HG03025 (cell line): ENCODE measurements at regions not wholly inside any gene's neighbourhood (a gene's known extent, or its start where the extent isn't known, plus 50 kb on each side); places are given as distances from the start of the nearest gene placed in this dataset.

Experiments
- ATAC-seq: cut with Tn5 transposase; IDR thresholded peaks from one replicate; pipeline ENCODE4 v1.9.1; 2021; ENCODE audit warnings: mild to moderate bottlenecking, moderate library complexity; ENCODE audit not compliant: unreplicated experiment, low FRiP score

DNA sequence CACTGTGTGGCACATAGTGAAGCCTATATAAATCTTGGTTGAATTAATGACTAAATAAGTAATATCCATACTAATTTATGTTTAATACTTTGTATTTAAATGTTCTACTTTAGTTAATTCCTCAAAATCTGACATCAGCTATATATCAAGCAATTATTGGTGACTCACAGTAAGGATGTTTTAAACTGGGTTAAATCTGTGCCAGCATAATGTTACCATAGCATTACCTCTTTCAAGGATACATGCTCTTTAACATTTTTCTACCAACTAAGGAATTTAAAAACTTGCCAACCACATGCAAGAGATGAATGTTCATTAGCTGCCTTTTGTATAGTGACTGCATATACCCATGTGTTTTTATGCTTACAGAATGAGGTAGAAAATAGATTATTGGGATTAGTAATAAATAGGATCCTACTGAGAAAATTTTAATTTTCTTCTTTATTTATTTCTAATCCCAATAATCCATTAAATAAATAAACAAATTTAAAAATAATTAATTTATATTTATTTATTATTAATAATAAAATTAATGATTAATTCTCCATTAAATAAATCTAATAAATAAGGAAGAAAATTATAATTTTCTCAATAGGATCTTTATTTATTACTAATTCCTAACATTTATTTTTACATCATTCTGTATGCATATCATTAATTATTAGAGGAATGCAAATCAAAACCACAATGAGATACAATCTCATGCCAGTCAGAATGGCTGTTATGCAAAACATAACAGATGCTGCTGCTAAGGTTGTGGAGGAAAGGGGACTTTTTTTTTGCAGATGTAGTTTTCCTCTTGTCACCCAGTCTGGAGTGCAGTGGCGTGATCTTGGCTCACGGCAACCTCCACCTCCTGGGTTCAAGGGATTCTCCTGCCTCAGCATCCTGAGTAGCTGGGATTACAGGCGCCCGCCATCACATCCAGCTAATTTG lies 410.7 kb upstream of the DSEL start:
- ATAC-seq: no peak

DNA sequence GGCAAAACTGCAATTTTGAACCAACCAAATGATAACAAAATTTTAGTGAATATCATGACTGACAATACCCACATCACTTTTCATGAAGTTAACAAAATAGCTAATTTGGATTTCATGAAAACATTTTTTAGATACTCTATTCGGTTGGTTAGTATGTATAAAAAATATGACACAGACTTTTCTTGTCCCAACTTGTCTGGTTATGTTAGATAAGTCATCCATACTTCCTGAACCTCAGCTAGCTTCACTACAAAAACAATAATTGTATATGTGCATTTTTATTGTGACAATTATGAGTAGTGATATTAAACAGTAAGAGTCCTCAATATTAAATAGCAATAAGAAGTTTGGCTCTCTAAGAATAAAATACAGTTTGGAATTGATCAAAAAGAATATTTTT lies 408.1 kb upstream of the DSEL start:
- no peak for ATAC-seq

DNA sequence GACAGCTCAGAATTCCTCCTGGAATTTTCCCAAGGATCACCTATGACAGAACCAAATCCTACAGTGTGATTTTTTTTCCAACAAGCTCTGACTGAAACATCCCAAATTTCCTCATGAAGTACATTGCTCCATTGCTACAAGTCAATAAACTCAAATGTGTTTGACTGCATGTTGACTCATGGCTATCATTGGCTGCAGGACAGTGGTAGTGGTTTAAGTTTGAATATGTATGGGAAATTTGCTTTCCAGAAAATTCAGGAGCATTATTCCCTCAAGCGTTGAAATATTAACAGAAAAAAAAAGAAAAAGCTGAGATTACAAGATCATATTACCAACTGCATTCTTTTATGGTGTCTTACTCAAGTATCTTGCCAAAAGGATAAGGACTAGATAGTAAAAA lies 402.8 kb upstream of the DSEL start:
- ATAC-seq: no peak

DNA sequence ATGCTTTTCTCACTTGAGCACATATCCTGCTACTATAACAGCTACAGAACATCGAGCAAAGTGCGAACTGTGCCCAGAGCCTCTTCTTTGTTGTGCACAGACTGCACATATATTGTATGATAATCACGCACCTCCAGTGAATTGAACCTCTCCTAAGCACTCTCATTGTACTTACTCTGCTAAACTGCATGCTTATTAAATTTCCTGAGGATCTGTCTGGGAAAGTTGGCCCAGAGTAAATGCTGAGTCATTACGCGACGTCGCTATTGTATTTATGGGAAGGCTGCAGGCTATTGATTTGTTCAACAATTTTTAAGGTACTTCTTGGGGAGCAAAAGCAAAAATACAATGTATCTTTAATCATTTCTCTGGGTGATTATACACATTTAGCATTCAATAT lies 399.6 kb upstream of the DSEL start:
- no peak for ATAC-seq

DNA sequence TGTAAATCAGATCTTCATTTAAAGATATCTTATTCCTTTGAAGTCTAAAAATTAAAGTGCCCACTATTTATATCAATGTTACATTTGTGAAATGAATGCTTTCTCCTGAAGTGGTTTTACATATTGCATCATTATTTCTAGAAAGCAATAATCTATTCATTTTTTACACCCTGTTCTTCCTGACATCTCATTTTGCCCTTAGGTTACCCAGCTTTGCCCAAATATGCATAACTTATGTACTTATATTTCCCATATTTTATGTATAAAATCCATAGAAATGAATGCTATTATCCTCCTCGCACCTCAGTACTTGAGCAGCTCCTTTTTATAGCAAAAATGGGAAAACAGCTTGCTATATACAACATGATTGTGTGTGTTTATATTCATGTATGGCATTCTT lies 396.5 kb upstream of the DSEL start:
- no peak for ATAC-seq

DNA sequence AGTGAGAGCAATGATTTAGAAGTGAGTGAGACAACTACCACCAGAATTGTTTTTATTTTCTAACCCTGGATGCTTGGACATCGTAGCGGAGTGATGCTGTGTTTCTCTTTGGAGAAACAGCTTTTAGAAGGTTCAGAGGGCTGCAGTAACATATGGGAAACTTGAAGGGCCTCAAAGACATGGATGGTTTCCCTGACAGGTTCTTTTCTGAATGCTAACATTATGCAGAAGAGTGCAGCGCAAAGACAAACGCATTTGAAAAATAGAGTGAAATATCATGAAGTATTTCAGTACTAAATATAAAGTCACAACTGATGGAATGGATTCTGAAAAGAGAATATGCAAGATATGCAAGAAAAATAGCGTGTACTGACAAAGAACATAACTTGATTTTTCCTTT lies 385.1 kb upstream of the DSEL start:
- no peak for ATAC-seq

DNA sequence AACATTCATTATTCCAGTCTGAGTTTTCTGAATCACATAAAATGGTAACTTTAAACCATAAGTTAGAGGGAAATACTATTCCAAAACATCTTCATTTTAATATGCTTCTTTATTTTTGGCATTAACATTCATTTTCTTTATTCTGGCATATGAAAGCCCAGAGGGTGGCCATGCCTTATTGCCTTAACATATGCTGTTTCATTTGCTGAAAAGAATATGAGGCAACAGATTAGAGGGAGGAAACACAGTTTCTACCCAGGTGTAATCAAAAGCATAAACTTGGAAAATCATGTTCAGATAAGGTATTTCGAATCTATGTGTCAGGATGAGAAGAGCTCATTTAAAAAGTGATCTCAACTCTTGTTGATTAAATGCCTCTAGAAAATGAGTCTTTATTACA lies 379.9 kb upstream of the DSEL start:
- ATAC-seq: no peak

DNA sequence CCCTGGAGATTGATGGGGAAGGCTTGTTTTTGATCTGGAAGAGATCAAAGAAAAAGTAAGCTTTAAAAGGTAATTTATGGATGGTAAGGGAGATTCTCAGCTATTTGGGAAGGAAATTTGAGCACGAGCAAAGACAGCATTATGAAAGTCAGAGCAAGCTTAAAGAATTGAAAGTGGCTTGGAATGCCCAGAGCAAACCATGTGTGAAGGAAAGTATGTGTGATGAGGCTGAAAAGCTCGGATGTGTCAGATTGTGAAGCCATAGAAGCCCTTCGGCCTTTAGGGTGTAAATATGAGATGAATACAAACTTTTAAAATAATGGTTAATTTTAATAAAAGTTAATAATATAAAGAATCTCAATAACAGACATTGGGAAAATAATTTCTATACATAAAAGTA lies 377.4 kb upstream of the DSEL start:
- no peak for ATAC-seq

DNA sequence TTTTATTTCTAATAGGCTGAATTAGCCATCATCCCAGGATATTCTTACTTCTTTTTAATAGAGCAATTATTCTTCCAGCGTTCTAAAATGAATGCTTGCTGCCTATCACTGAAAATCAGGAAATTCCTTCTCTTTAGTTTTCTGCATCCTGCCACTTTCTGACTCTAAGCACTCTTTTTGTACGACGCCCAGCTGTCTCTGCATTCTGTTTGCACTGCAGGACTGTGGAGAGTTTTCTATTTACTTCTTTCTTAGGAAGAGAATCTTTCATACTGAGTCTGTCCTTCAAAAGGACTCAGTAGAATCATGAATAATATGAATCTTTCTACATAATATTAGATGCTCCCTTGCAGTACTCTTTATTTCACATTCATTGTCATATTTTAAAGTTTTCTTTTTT lies 360.4 kb upstream of the DSEL start:
- ATAC-seq: no peak

DNA sequence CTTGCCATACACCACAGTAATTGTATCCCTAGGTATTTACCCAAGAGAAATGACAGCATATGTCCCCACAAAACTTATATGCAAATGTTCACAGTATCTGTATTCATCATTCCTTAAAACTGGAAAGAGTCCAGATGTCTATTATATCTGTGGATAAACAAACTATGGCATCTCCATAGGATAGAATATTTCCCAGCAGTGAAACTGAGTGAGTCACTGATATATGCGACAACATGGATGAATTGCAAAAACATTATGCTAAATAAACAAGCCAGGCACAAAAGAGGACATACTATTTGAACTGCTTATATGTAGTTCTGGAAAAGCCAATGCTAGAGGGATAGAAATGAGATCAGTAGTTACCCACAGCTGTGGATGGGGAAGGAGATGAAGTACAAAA lies 359.4 kb upstream of the DSEL start:
- no peak for ATAC-seq

DNA sequence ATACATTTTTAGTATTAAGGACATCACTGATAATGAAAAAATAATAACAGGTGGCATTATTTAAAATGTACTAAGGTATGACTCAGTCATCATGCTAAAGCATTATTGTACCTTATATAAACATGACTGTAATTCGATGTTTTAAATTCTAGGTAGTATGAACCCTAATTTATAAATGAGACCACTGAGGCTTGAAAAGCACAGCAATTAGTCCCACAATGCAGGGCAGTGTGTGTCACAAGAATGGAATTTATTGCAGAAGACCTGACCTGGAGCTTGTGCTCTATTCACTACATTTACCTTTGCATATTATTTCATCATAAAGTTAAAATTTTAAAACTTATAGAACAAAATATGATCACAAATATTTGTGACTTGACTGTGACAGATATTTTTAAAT lies 358.5 kb upstream of the DSEL start:
- ATAC-seq: no peak

DNA sequence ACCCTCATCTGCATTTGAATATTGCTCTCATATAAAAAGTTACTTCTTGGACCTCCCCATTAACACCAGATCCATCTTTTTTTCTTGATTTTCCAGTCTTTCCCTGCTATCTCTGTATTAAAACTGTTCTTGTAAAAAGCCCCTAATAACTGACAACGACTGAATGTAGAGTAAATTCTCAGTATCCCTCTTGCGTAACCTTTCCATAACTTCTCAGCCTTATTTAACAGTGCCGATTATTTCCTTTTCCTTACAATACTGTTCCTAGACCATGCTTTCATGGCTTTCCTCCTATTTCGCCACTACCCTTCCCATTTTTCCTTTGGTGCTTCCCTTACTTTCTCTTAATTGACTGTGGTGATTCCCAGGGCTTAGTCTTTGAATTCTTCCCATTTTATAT lies 348.9 kb upstream of the DSEL start:
- ATAC-seq: no peak

DNA sequence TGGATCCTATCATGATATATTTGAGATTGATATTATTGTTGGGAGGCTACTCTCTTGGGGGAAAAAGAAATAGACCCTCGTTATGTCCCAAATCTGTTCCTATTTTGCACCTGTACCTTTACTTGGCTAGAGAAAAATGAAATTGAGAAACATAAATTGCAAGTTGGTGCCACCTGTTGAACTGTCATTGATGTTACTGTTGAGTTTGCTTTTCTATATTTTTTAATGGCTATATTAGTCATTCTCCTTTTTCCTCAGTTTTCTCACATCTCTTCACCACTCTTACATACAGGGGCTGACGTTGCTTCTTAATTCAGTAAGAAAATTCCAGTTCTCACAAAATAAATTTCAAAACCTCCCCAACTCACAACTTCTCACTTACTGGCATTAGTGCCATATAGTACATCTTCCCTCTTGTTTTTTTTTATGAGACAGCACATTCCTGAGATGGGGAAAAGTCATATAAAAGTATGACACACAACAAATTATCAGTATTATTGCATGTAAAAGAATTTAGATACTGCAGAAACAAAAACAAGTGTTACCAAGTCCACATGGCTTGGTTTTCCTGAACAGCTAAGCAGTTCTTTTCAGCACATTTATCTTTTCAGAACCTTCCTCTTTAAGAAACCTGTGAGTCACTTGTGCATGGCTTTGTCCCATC lies 348.3 kb upstream of the DSEL start:
- no peak for ATAC-seq

DNA sequence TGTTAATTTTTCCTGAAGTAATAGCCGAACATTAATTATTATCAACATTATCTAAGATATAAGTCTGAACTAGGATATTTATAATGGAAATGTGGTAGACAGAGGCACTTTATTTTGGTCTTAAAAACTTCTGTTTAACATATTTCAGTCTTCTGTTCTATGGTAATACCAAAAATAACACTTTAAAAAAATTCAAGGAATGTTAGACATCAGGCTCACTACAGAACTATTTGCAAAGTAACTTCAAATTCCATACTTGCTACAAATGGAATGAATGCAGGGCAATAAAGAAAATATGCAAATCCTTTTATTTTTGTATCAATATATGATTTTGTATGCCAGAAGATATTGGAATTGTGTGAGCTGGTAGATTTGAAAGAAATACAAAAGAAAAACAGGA lies 345.5 kb upstream of the DSEL start:
- ATAC-seq: no peak

DNA sequence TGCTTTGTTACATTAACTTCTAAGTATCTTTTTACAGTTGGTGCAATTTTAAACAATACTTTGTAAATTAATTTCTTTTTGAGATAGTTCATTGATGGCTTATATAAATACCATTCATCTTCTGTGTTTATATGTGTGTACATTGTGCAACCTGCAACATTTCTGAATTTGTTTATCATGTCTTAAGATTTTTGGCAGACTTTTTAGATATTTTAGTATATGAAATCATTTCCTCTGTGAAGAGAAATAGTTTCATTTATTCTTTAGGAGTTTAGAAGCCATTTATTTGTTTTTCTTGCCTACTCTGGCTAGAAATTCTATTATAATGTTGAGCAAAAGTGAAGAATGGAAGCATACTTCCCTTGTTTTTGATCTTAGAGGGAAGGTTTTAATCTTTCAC lies 337.8 kb upstream of the DSEL start:
- ATAC-seq: no peak

DNA sequence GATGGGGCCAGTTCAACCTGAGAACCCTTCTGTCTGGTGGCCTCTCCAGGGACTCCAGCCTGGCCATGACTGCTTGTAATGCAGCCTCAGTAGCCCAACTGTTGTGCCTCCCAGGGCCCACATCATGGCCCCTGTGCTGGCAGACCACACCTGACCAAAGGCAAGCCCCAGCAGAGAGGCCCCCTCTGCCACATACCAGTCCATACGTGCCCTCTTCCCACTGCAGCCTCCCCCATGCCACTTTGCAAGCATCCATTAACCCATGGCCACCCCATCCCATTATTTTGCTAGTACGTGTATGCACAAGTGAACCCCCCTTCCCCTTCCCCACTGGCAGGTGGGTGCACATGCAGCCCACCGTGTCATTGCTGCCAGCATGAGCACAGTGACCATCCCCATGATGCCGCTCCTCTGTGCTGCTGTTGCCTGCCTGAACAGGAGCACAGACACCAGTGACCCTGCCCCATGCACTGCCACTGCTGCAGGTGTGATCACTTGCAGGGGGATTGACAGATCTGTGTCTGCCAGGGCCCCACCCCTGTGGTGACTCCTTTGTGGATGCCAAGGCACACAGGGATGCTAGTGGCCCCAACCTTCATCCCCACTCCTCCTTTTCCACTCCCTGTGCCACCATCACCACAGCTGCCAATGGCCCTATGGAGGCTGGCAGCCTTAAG lies 330.0 kb upstream of the DSEL start:
- ATAC-seq: no peak

DNA sequence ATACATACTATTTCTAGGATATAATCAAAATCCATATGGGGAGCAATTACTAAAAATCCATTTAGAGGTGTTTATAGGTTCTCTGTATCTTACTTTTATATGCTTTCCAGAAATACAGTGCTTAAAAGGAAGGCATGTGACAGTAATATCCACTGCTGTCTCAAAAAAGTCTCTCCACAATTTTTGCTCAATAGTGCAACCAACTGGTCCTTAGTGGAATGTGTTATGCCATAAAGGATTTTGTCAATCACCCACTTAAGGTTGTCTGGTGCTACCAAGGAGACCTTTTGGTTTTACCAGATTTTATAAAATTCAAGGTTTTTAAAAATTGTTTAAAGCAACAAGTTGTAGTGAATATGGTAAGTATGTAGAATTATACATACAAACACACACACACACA lies 328.5 kb upstream of the DSEL start:
- ATAC-seq: no peak

DNA sequence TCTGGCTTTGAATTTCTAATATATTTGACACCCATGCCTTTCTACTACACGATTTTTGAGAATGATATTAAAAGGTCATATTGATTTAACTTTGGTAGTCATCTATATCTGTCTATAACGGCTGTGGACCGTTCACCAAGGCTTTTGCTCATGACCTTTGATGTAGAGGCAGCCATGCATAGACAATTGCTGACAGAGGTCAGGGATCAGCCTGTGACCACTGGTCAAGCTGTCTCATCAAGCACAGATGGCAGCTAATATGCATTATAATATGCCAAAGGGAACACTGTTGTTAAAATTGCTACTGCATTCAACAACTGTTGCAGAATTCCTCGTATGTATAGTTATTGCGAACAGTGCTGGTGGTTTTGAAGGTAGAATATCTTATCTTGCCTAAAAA lies 323.9 kb upstream of the DSEL start:
- no peak for ATAC-seq

DNA sequence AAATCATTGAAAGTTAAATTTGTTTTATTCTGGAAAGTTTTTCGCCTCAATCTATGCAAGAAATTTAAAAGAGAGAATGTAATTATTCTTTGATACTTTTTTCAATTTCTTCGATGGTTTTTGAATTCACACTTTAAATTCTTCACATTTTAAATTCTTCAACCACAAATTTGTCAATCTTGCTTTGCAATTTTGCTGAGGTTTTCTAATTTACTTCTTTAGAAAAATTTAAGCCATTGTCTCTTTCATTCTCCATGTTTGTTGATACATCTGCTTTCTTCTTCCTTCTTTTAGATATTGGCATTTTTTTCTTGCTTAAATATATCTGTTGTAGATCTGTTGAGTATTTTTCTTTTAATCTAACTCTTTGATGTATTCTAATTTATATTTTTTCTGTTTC lies 301.9 kb upstream of the DSEL start:
- ATAC-seq: no peak

DNA sequence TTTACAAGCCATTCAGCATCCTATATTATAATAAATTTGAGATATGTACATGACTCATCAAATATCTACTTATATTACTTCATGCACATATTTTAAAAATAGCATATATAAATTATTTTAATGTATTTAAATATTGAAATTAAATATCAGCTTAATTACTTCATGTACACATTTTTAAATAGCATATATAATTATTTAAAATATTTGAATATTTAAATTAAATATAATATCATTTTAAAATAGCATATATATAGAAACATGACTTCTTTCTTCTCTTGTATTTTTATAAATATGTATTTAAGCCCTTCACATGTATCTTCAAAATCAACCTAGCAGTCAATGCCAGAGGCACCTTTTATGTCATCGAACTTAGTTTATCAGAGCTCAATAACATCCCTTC lies 298.8 kb upstream of the DSEL start:
- ATAC-seq: no peak

DNA sequence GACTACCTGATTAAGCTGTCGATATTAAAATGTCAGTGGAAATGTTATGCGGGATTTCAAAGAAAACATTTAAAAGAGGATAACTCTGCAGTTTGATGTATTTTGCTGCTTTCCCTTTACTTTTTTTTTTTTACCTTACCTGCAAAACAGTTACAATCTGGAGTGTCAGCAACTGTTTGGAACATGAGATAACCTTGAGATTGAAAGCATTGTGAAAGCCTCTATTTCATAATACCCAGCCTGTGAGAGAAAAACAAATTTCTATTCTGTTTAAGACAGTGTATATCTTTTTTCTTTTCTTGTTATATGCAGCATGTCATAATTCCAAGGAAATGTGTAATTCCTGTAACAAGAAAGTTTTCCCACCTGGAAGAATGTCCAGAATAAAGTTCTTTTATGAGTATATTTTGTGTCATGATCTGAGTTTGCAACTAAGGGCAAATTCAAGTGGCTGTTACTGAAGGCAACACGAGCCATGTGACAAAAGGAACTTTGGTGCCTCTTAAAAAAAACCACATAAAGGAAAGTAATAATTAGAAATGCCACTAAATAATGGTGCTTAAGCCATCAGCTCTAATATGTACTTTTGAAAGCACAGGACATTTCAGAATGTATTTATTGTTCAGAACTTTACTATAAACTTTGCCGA lies 297.0 kb upstream of the DSEL start:
- ATAC-seq: no peak
